ENCODE measurements at regions not wholly inside any gene's neighbourhood (a gene's known extent, or its start where the extent isn't known, plus 50 kb on each side); places are given as distances from the start of the nearest gene placed in this dataset.

- no peak overlapping the region for H3K4me3 ChIP-seq (ENCODE audit: low read length)
- no peak overlapping the region for H3K27ac ChIP-seq (ENCODE audit: low read depth, low read length)
- H3K4me1 ChIP-seq (ENCODE audit: insufficient read depth, low read length), result no peaks in the 10 kb centered on the region
- H3K27me3 ChIP-seq (ENCODE audit: insufficient read depth, low read length), result no peaks in the 10 kb centered on the region
- H3K36me3 ChIP-seq (ENCODE audit: insufficient read depth, low read length), result peaks cover 10% of the 10 kb centered on the region; the same call in 1 of the 2 replicates
- WGBS, result 100% methylated on average over 3 of the region's 3 CpGs
- peaks cover 7% of the 10 kb centered on the region for H3K9me3 ChIP-seq (ENCODE audit: insufficient read depth, low read depth, low read length)
- H3K9ac ChIP-seq (ENCODE audit: low read depth, low read length), result no peak overlapping the region
These were observed 254.5 kb downstream of the SKIDA1 start for GRCh38 chr10:21270976-21271375.

- H3K4me3 ChIP-seq (ENCODE audit: low read length), result no peak overlapping the region
- H3K36me3 ChIP-seq (ENCODE audit: insufficient read depth, low read length), result peaks cover 10% of the 10 kb centered on the region; the same call in 1 of the 2 replicates
- H3K9ac ChIP-seq (ENCODE audit: low read depth, low read length), result no peak overlapping the region
- H3K27me3 ChIP-seq (ENCODE audit: insufficient read depth, low read length), result no peaks in the 10 kb centered on the region
- H3K27ac ChIP-seq (ENCODE audit: low read depth, low read length), result no peak overlapping the region
- peaks cover 7% of the 10 kb centered on the region; the same call in 1 of the 2 replicates for H3K9me3 ChIP-seq (ENCODE audit: insufficient read depth, low read depth, low read length)
- WGBS, result 93% methylated on average over 5 of the region's 5 CpGs
- no peaks in the 10 kb centered on the region for H3K4me1 ChIP-seq (ENCODE audit: insufficient read depth, low read length)
These were observed 256.2 kb downstream of the SKIDA1 start for GRCh38 chr10:21269289-21269688.

- peaks cover 6% of the 10 kb centered on the region; the same call in 1 of the 2 replicates for H3K4me1 ChIP-seq (ENCODE audit: insufficient read depth, low read length)
- no peak overlapping the region for H3K27ac ChIP-seq (ENCODE audit: low read depth, low read length)
- no peak overlapping the region for H3K9ac ChIP-seq (ENCODE audit: low read depth, low read length)
- 95% methylated on average over 3 of the region's 3 CpGs for WGBS
- H3K27me3 ChIP-seq (ENCODE audit: insufficient read depth, low read length), result no peaks in the 10 kb centered on the region
- H3K9me3 ChIP-seq (ENCODE audit: insufficient read depth, low read depth, low read length), result peaks cover 1% of the 10 kb centered on the region; the same call in 1 of the 2 replicates
- H3K36me3 ChIP-seq (ENCODE audit: insufficient read depth, low read length), result peaks cover 4% of the 10 kb centered on the region; the same call in 1 of the 2 replicates
- H3K4me3 ChIP-seq (ENCODE audit: low read length), result no peak overlapping the region
These were observed 259.9 kb downstream of the SKIDA1 start for GRCh38 chr10:21265622-21266021.

- Histone ChIP-seq H3K27me3 (ENCODE audit: insufficient read depth, low read length) (no peaks in the 10 kb centered on the region), H3K9me3 (ENCODE audit: insufficient read depth, low read depth, low read length) (no peaks in the 10 kb centered on the region), H3K27ac (ENCODE audit: low read depth, low read length) (no peak overlapping the region), H3K4me1 (ENCODE audit: insufficient read depth, low read length) (peaks cover 10% of the 10 kb centered on the region; the same call in 1 of the 2 replicates), H3K9ac (ENCODE audit: low read depth, low read length) (no peak overlapping the region), H3K4me3 (ENCODE audit: low read length) (no peak overlapping the region), H3K36me3 (ENCODE audit: insufficient read depth, low read length) (0 out of 2 replicates have a peak, but pooled peaks cover 3% of the 10 kb centered on the region)
- WGBS, result 95% methylated on average over 2 of the region's 2 CpGs
These were observed 261.2 kb downstream of the SKIDA1 start for GRCh38 chr10:21264271-21264670.

- 93% methylated on average over 2 of the region's 3 CpGs for WGBS
These were observed 261.6 kb downstream of the SKIDA1 start for GRCh38 chr10:21263839-21264238.

GRCh38 chr10:21263263-21263803, 262.1 kb downstream of the SKIDA1 start:
- H3K9ac ChIP-seq (ENCODE audit: low read depth, low read length), result no peak overlapping the region
- H3K27me3 ChIP-seq (ENCODE audit: insufficient read depth, low read length), result no peaks in the 10 kb centered on the region
- 0 out of 2 replicates have a peak, but pooled peaks cover 3% of the 10 kb centered on the region for H3K36me3 ChIP-seq (ENCODE audit: insufficient read depth, low read length)
- H3K27ac ChIP-seq (ENCODE audit: low read depth, low read length), result no peak overlapping the region
- H3K4me1 ChIP-seq (ENCODE audit: insufficient read depth, low read length), result peaks cover 10% of the 10 kb centered on the region; the same call in 1 of the 2 replicates
- WGBS, result 93% methylated on average over 11 of the region's 12 CpGs
- no peaks in the 10 kb centered on the region for H3K9me3 ChIP-seq (ENCODE audit: insufficient read depth, low read depth, low read length)
- no peak overlapping the region for H3K4me3 ChIP-seq (ENCODE audit: low read length)

More at GRCh38 chr10:21263839-21264238, 261.6 kb downstream of the SKIDA1 start:
- no peaks in the 10 kb centered on the region for H3K27me3 ChIP-seq (ENCODE audit: insufficient read depth, low read length)
- 0 out of 2 replicates have a peak, but pooled peaks cover 3% of the 10 kb centered on the region for H3K36me3 ChIP-seq (ENCODE audit: insufficient read depth, low read length)
- H3K9me3 ChIP-seq (ENCODE audit: insufficient read depth, low read depth, low read length), result no peaks in the 10 kb centered on the region
- no peak overlapping the region for H3K9ac ChIP-seq (ENCODE audit: low read depth, low read length)
- peaks cover 10% of the 10 kb centered on the region; the same call in 1 of the 2 replicates for H3K4me1 ChIP-seq (ENCODE audit: insufficient read depth, low read length)
- no peak overlapping the region for H3K4me3 ChIP-seq (ENCODE audit: low read length)
- H3K27ac ChIP-seq (ENCODE audit: low read depth, low read length), result no peak overlapping the region

GRCh38 chr10:21261842-21262294, 263.6 kb downstream of the SKIDA1 start:
- Histone ChIP-seq H3K9ac (ENCODE audit: low read depth, low read length) (no peak overlapping the region), H3K9me3 (ENCODE audit: insufficient read depth, low read depth, low read length) (no peaks in the 10 kb centered on the region), H3K4me1 (ENCODE audit: insufficient read depth, low read length) (peaks cover 10% of the 10 kb centered on the region; the same call in 1 of the 2 replicates), H3K36me3 (ENCODE audit: insufficient read depth, low read length) (no peaks in the 10 kb centered on the region), H3K27ac (ENCODE audit: low read depth, low read length) (no peak overlapping the region), H3K27me3 (ENCODE audit: insufficient read depth, low read length) (no peaks in the 10 kb centered on the region), H3K4me3 (ENCODE audit: low read length) (no peak overlapping the region)
- WGBS, result 90% methylated on average over 15 of the region's 15 CpGs

- Histone ChIP-seq H3K4me3 (ENCODE audit: low read length) (no peak overlapping the region), H3K36me3 (ENCODE audit: insufficient read depth, low read length) (no peaks in the 10 kb centered on the region), H3K9me3 (ENCODE audit: insufficient read depth, low read depth, low read length) (no peaks in the 10 kb centered on the region), H3K27me3 (ENCODE audit: insufficient read depth, low read length) (no peaks in the 10 kb centered on the region), H3K27ac (ENCODE audit: low read depth, low read length) (no peak overlapping the region), H3K9ac (ENCODE audit: low read depth, low read length) (no peak overlapping the region), H3K4me1 (ENCODE audit: insufficient read depth, low read length) (peaks cover 10% of the 10 kb centered on the region; the same call in 1 of the 2 replicates)
- 53% methylated on average over 11 of the region's 11 CpGs for WGBS
These were observed 264.9 kb downstream of the SKIDA1 start for GRCh38 chr10:21260506-21261149.

- H3K9me3 ChIP-seq (ENCODE audit: insufficient read depth, low read depth, low read length), result no peaks in the 10 kb centered on the region
- no peaks in the 10 kb centered on the region for H3K27me3 ChIP-seq (ENCODE audit: insufficient read depth, low read length)
- H3K4me1 ChIP-seq (ENCODE audit: insufficient read depth, low read length), result peaks cover 10% of the 10 kb centered on the region; the same call in 1 of the 2 replicates
- no peak overlapping the region for H3K9ac ChIP-seq (ENCODE audit: low read depth, low read length)
- H3K36me3 ChIP-seq (ENCODE audit: insufficient read depth, low read length), result no peaks in the 10 kb centered on the region
- no peak overlapping the region for H3K4me3 ChIP-seq (ENCODE audit: low read length)
- WGBS, result 90% methylated on average over 6 of the region's 6 CpGs
- H3K27ac ChIP-seq (ENCODE audit: low read depth, low read length), result no peak overlapping the region
These were observed 265.4 kb downstream of the SKIDA1 start for GRCh38 chr10:21260066-21260465.

GRCh38 chr10:21257919-21258318, 267.6 kb downstream of the SKIDA1 start:
- Histone ChIP-seq H3K27me3 (ENCODE audit: insufficient read depth, low read length) (no peaks in the 10 kb centered on the region), H3K9ac (ENCODE audit: low read depth, low read length) (no peak overlapping the region), H3K9me3 (ENCODE audit: insufficient read depth, low read depth, low read length) (no peaks in the 10 kb centered on the region), H3K4me1 (ENCODE audit: insufficient read depth, low read length) (peaks cover 10% of the 10 kb centered on the region; the same call in 1 of the 2 replicates), H3K36me3 (ENCODE audit: insufficient read depth, low read length) (no peaks in the 10 kb centered on the region), H3K27ac (ENCODE audit: low read depth, low read length) (no peak overlapping the region), H3K4me3 (ENCODE audit: low read length) (no peak overlapping the region)
- WGBS, result 97% methylated on average over 2 of the region's 2 CpGs

- WGBS, result 91% methylated on average over 2 of the region's 2 CpGs
These were observed 268.3 kb downstream of the SKIDA1 start for GRCh38 chr10:21257191-21257590.

More at GRCh38 chr10:21257191-21257590, 268.3 kb downstream of the SKIDA1 start:
- Histone ChIP-seq H3K4me3 (ENCODE audit: low read length) (no peak overlapping the region), H3K27ac (ENCODE audit: low read depth, low read length) (no peak overlapping the region), H3K9me3 (ENCODE audit: insufficient read depth, low read depth, low read length) (no peaks in the 10 kb centered on the region), H3K4me1 (ENCODE audit: insufficient read depth, low read length) (peaks cover 10% of the 10 kb centered on the region; the same call in 1 of the 2 replicates), H3K36me3 (ENCODE audit: insufficient read depth, low read length) (no peaks in the 10 kb centered on the region), H3K27me3 (ENCODE audit: insufficient read depth, low read length) (no peaks in the 10 kb centered on the region), H3K9ac (ENCODE audit: low read depth, low read length) (no peak overlapping the region)

Data from HUES64 (cell line).